Neural cell (in vitro differentiated cells): ENCODE measurements at regions not wholly inside any gene's neighbourhood (a gene's known extent, or its start where the extent isn't known, plus 50 kb on each side); places are given as distances from the start of the nearest gene placed in this dataset.

Source experiments
- H2AFZ ChIP-seq: fragments of 200-600, 300-800 bp; sonication (generic), shearing (Covaris generic); 2 replicates; pipeline ENCODE4 v1.6.0; 2014; ENCODE audit warnings: low read depth, mild to moderate bottlenecking, antibody characterized with exemption, low read length, moderate library complexity
- H3F3A ChIP-seq: fragments of 200-600 bp; shearing (Covaris generic); 2 replicates; pipeline ENCODE4 v1.6.1; 2016; ENCODE audit warnings: mild to moderate bottlenecking, moderate library complexity, mixed read lengths, antibody characterized with exemption, low read length; ENCODE audit not compliant: insufficient read depth, poor library complexity, severe bottlenecking
- H3K27ac ChIP-seq: fragments of 200-600, 300-800 bp; sonication (generic), shearing (Covaris generic); 2 replicates; pipeline ENCODE4 v1.5.1; 2014; ENCODE audit warnings: mild to moderate bottlenecking, low read length, moderate library complexity
- H3K27me3 ChIP-seq: fragments of 300-800, 200-600 bp; sonication (generic), shearing (Covaris generic); 2 replicates; pipeline ENCODE4 v1.6.0; 2014; ENCODE audit warnings: mild to moderate bottlenecking, low read depth, low read length, moderate library complexity; ENCODE audit not compliant: insufficient read depth
- H3K36me3 ChIP-seq: fragments of 300-800, 200-600 bp; sonication (generic), shearing (Covaris generic); 2 replicates; pipeline ENCODE4 v1.5.1; 2014; ENCODE audit warnings: mild to moderate bottlenecking, antibody characterized with exemption, low read length, moderate library complexity; ENCODE audit not compliant: insufficient read depth
- H3K4me2 ChIP-seq: fragments of 300-800, 200-600 bp; sonication (generic), shearing (Covaris generic); 2 replicates; pipeline ENCODE4 v1.6.0; 2014; ENCODE audit warnings: mild to moderate bottlenecking, low read length
- H3K4me3 ChIP-seq: fragments of 300-800, 200-600 bp; sonication (generic), shearing (Covaris generic); 2 replicates; pipeline ENCODE4 v1.5.1; 2014; ENCODE audit warnings: mild to moderate bottlenecking, low read length, moderate library complexity
- H3K79me2 ChIP-seq: fragments of 200-600 bp; shearing (Covaris generic); replicated peaks from 2 replicates; pipeline ENCODE4 v1.6.0; 2014; ENCODE audit warnings: mild to moderate bottlenecking, low read length, moderate library complexity; ENCODE audit not compliant: insufficient read depth
- H3K9ac ChIP-seq: fragments of 300-800, 200-600 bp; sonication (generic), shearing (Covaris generic); 2 replicates; pipeline ENCODE4 v1.6.1; 2016; ENCODE audit warnings: mild to moderate bottlenecking, low read length, mixed read lengths
- H3K9me2 ChIP-seq: fragments of 200-600 bp; shearing (Covaris generic); 2 replicates; pipeline ENCODE4 v1.6.1; 2016; ENCODE audit warnings: mild to moderate bottlenecking, low read length, mixed read lengths; ENCODE audit not compliant: insufficient read depth
- H3K9me3 ChIP-seq: fragments of 200-600, 300-800 bp; sonication (generic), shearing (Covaris generic); 2 replicates; pipeline ENCODE4 v1.6.1; 2016; ENCODE audit warnings: mild to moderate bottlenecking, mixed run types, low read length, moderate library complexity, mixed read lengths
- H4K20me1 ChIP-seq: fragments of 200-600 bp; shearing (Covaris generic); 2 replicates; pipeline ENCODE4 v1.6.1; 2016; ENCODE audit warnings: mild to moderate bottlenecking, mixed run types; ENCODE audit not compliant: insufficient read depth
- CTCF ChIP-seq: fragments of 450-650 bp; IDR thresholded peaks from 2 replicates; pipeline ENCODE4 v1.5.1; 2014; ENCODE audit warnings: antibody characterized with exemption, mild to moderate bottlenecking, moderate library complexity; ENCODE audit not compliant: poor library complexity, severe bottlenecking
- EP300 ChIP-seq: fragments of 450-650 bp; conservative IDR thresholded peaks from 2 replicates; pipeline ENCODE4 v1.6.1; 2014; ENCODE audit warnings: antibody characterized with exemption, mild to moderate bottlenecking, moderate library complexity; ENCODE audit not compliant: poor library complexity, severe bottlenecking
- EZH2 ChIP-seq: fragments of 200-600, 300-800 bp; shearing (Covaris generic), sonication (generic); IDR thresholded peaks from 2 replicates; pipeline ENCODE4 v1.6.1; 2014; ENCODE audit warnings: antibody characterized with exemption, low read length, borderline replicate concordance, mild to moderate bottlenecking; ENCODE audit not compliant: insufficient read depth, poor library complexity, severe bottlenecking
- MXI1 ChIP-seq: fragments of 450-650 bp; conservative IDR thresholded peaks from 2 replicates; pipeline ENCODE4 v1.6.1; 2014; ENCODE audit warnings: antibody characterized with exemption, mild to moderate bottlenecking; ENCODE audit not compliant: poor library complexity, severe bottlenecking
- RAD21 ChIP-seq: fragments of 450-650 bp; conservative IDR thresholded peaks from 2 replicates; pipeline ENCODE4 v1.6.1; 2014; ENCODE audit warnings: antibody characterized with exemption, mild to moderate bottlenecking, moderate library complexity
- SMC3 ChIP-seq: fragments of 450-650 bp; conservative IDR thresholded peaks from 2 replicates; pipeline ENCODE4 v1.6.1; 2014; ENCODE audit warnings: antibody characterized with exemption, mild to moderate bottlenecking, moderate library complexity; ENCODE audit not compliant: poor library complexity
- TAF1 ChIP-seq: IDR thresholded peaks from 2 replicates; pipeline ENCODE4 v1.6.1; 2012; ENCODE audit warnings: low read depth
- TF ChIP-seq, protein P1 (sequence below): IDR thresholded peaks from 2 replicates; pipeline ENCODE4 v1.6.1; 2012; ENCODE audit warnings: borderline replicate concordance

DNA sequence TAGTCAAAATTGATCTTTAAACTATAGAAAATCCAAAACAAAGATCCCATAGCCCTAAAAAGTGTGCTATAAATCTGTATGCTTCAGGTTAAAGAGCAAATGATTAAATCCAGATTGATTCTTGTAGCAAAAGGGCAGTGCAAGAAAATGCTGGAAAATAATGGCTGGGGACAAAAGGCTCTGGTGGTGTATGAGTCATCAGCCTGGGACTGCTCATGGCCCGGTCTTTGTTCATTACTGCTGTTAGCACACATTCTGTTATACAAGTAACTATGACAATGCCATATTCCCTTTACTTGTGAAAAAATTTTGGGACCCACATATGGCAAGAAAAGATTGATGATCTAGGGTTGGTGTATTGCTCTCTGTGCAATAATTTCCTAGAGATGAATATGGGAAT is 89.1 kb downstream of the RWDD3 start:
- no peaks in the 10 kb centered on the region for H3F3A ChIP-seq
- TF ChIP-seq EZH2 (no peak), TAF1 (no peak), EP300 (no peak), SMC3 (no peak)
- TF ChIP-seq, protein P1, sequence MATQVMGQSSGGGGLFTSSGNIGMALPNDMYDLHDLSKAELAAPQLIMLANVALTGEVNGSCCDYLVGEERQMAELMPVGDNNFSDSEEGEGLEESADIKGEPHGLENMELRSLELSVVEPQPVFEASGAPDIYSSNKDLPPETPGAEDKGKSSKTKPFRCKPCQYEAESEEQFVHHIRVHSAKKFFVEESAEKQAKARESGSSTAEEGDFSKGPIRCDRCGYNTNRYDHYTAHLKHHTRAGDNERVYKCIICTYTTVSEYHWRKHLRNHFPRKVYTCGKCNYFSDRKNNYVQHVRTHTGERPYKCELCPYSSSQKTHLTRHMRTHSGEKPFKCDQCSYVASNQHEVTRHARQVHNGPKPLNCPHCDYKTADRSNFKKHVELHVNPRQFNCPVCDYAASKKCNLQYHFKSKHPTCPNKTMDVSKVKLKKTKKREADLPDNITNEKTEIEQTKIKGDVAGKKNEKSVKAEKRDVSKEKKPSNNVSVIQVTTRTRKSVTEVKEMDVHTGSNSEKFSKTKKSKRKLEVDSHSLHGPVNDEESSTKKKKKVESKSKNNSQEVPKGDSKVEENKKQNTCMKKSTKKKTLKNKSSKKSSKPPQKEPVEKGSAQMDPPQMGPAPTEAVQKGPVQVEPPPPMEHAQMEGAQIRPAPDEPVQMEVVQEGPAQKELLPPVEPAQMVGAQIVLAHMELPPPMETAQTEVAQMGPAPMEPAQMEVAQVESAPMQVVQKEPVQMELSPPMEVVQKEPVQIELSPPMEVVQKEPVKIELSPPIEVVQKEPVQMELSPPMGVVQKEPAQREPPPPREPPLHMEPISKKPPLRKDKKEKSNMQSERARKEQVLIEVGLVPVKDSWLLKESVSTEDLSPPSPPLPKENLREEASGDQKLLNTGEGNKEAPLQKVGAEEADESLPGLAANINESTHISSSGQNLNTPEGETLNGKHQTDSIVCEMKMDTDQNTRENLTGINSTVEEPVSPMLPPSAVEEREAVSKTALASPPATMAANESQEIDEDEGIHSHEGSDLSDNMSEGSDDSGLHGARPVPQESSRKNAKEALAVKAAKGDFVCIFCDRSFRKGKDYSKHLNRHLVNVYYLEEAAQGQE, result no peak
- no peak overlapping the region for H3K4me3 ChIP-seq
- no peak overlapping the region for H3K9ac ChIP-seq
- no peaks in the 10 kb centered on the region for H3K36me3 ChIP-seq
- no peaks in the 10 kb centered on the region for H3K27me3 ChIP-seq
- H3K9me3 ChIP-seq, result no peaks in the 10 kb centered on the region
- no peaks in the 10 kb centered on the region for H3K9me2 ChIP-seq
- no peak overlapping the region for H3K27ac ChIP-seq
- H2AFZ ChIP-seq, result no peak overlapping the region
- H3K79me2 ChIP-seq, result no peaks in the 10 kb centered on the region
- H3K4me2 ChIP-seq, result no peak overlapping the region
- H4K20me1 ChIP-seq, result no peaks in the 10 kb centered on the region

- no peaks in the 10 kb centered on the region for H3K36me3 ChIP-seq
- no peak overlapping the region for H3K4me2 ChIP-seq
- no peaks in the 10 kb centered on the region for H4K20me1 ChIP-seq
- no peak overlapping the region for H3K9ac ChIP-seq
- H3K27me3 ChIP-seq, result no peaks in the 10 kb centered on the region
- H3K4me3 ChIP-seq, result no peak overlapping the region
- no peaks in the 10 kb centered on the region for H3K79me2 ChIP-seq
- no peaks in the 10 kb centered on the region for H3F3A ChIP-seq
- no peak overlapping the region for H3K27ac ChIP-seq
- H3K9me3 ChIP-seq, result no peaks in the 10 kb centered on the region
- no peaks in the 10 kb centered on the region for H3K9me2 ChIP-seq
- TF ChIP-seq MXI1 (no peak), RAD21 (no peak), CTCF (no peak), EZH2 (no peak)
- TF ChIP-seq, protein P1, result no peak
- H2AFZ ChIP-seq, result no peak overlapping the region
Measured at GRCh38 chr1:95325349-95325748, 91.3 kb downstream of the RWDD3 start.
